ENCODE measurements at regions not wholly inside any gene's neighbourhood (a gene's known extent, or its start where the extent isn't known, plus 50 kb on each side); places are given as distances from the start of the nearest gene placed in this dataset.

GRCh38 chr20:22794200-22794599 is 209.8 kb upstream of the FOXA2 start (continued):
- TF ChIP-seq PRDM15 (CRISPR knock-in tag; IDR thresholded peaks at IDR 0.05) (no peak), ZNF615 (CRISPR knock-in tag; IDR thresholded peaks at IDR 0.05; ENCODE audit: borderline replicate concordance) (no peak), TIGD3 (CRISPR knock-in tag; IDR thresholded peaks at IDR 0.05; ENCODE audit: borderline replicate concordance) (no peak), MAFF (IDR thresholded peaks at IDR 0.05; ENCODE audit: low read depth, low read length) (no peak), CHD2 (IDR thresholded peaks at IDR 0.05; ENCODE audit: low read depth, low read length) (no peak), ZFP36L1 (CRISPR knock-in tag; IDR thresholded peaks at IDR 0.05) (no peak), SRSF9 (IDR thresholded peaks at IDR 0.05; ENCODE audit: borderline replicate concordance, insufficient read depth, low read depth, low read length, poor library complexity, severe bottlenecking) (no peak), IRF1 (CRISPR knock-in tag; IDR thresholded peaks at IDR 0.05; ENCODE audit: low read depth) (no peak), IRF9 (CRISPR knock-in tag; IDR thresholded peaks at IDR 0.05; ENCODE audit: borderline replicate concordance) (no peak), HOXA5 (CRISPR knock-in tag; IDR thresholded peaks at IDR 0.05) (no peak), REST (IDR thresholded peaks at IDR 0.05; ENCODE audit: borderline replicate concordance in 1 of 2, low read depth in 1 of 2, low read length in 2 of 2) (no peak), HOXA9 (CRISPR knock-in tag; IDR thresholded peaks at IDR 0.05; ENCODE audit: borderline replicate concordance) (no peak)

Data from HepG2 (cell line).